Panc1 (cell line): ENCODE measurements at regions not wholly inside any gene's neighbourhood (a gene's known extent, or its start where the extent isn't known, plus 50 kb on each side); places are given as distances from the start of the nearest gene placed in this dataset.

Source experiments
- ATAC-seq: fragments of 200-7000 bp; cut with Tn5 transposase; 2 replicates; pipeline ENCODE4 v1.9.1; 2020; ENCODE audit warnings: mild to moderate bottlenecking, moderate library complexity
- BruUV-seq: library from RNA; stranded (reverse); fragments of 400-500 nt; replicated peaks from 2 replicates; lab custom pipeline; 2021; lab: Mats Ljungman, UMichigan
- CTCF ChIA-PET: fragments of 300-600 bp; sonication (Branson Sonifier 250); formaldehyde crosslinking; loops from one replicate; lab custom pipeline; 2022; ENCODE audit warnings: antibody characterized with exemption; lab: Charles Lee
- POLR2A ChIA-PET: fragments of 300-600 bp; sonication (Branson Sonifier 250); formaldehyde crosslinking; loops from one replicate; lab custom pipeline; 2022; ENCODE audit warnings: antibody characterized with exemption; lab: Charles Lee
- DNase-seq: peaks from one replicate; pipeline ENCODE4 v3.0.0-alpha.2; 2010; ENCODE audit warnings: low read depth, low spot score
- H3K27ac ChIP-seq: 2 replicates; pipeline ENCODE4 v1.5.1; 2011; ENCODE audit warnings: mild to moderate bottlenecking, low read length, inconsistent platforms
- H3K27me3 ChIP-seq: fragments of 200-500 bp; sonication (Bioruptor generic); 2 replicates; pipeline ENCODE4 v1.6.0; 2014; ENCODE audit warnings: low read length, inconsistent platforms; ENCODE audit not compliant: control insufficient read depth, insufficient read depth
- H3K36me3 ChIP-seq: fragments of 200-500 bp; sonication (Bioruptor generic); 2 replicates; pipeline ENCODE4 v1.5.1; 2014; ENCODE audit warnings: inconsistent platforms, mild to moderate bottlenecking, low read length, moderate library complexity; ENCODE audit not compliant: control insufficient read depth, insufficient read depth
- H3K4me1 ChIP-seq: 2 replicates; pipeline ENCODE4 v1.5.1; 2011; ENCODE audit warnings: inconsistent platforms, mild to moderate bottlenecking, low read length, moderate library complexity; ENCODE audit not compliant: control insufficient read depth, insufficient read depth
- H3K4me3 ChIP-seq, 2 experiments: 2 replicates each; pipeline ENCODE4 v1.5.1; 2011 to 2012; ENCODE audit warnings: low read depth in 2 of 2, low read length in 2 of 2, mild to moderate bottlenecking in 2 of 2, inconsistent platforms in 1 of 2, moderate library complexity in 1 of 2
- H3K9me3 ChIP-seq: fragments of 200-500 bp; sonication (Bioruptor generic); 2 replicates; pipeline ENCODE4 v1.5.1; 2014; ENCODE audit warnings: low read depth, mild to moderate bottlenecking, inconsistent platforms, low read length, moderate library complexity; ENCODE audit not compliant: control insufficient read depth, insufficient read depth
- POLR2AphosphoS5 ChIP-seq: IDR thresholded peaks from 2 replicates; pipeline ENCODE4 v1.6.1; 2012; ENCODE audit warnings: mild to moderate bottlenecking, low read depth, low read length, moderate library complexity
- SIN3A ChIP-seq: IDR thresholded peaks from 2 replicates; pipeline ENCODE4 v1.6.1; 2012; ENCODE audit warnings: low read depth, mild to moderate bottlenecking, low read length, moderate library complexity, borderline replicate concordance; ENCODE audit not compliant: insufficient read depth
- TCF7L2 ChIP-seq: IDR thresholded peaks from 2 replicates; pipeline ENCODE4 v1.6.1; 2011; ENCODE audit warnings: mild to moderate bottlenecking, low read depth, low read length, inconsistent platforms
- in situ Hi-C: cut with HindIII; loops from 2 replicates; pipeline ENCODE4 v1.10.0; 2016; ENCODE audit warnings: low sequenced_read_pairs, low pct_unique_long_range_greater_than_20kb
- intact Hi-C: fragments of 100-400 bp; cut with micrococcal nuclease; formaldehyde crosslinking; loops from one replicate; pipeline ENCODE4 v1.10.0; 2022; ENCODE audit not compliant: unreplicated experiment
- TF ChIP-seq, protein P1 (sequence below), 2 experiments: IDR thresholded peaks; 2 replicates each; pipeline ENCODE4 v1.6.1; 2011 to 2012; ENCODE audit warnings: low read depth in 2 of 2, control low read depth in 1 of 2, low read length in 1 of 2, mild to moderate bottlenecking in 1 of 2, moderate library complexity in 1 of 2; ENCODE audit not compliant: insufficient read depth in 1 of 2
- TF ChIP-seq, protein P2 (sequence below): fragments of 450-650 bp; IDR thresholded peaks from 2 replicates; pipeline ENCODE4 v1.5.1; 2017; ENCODE audit warnings: mild to moderate bottlenecking

DNA sequence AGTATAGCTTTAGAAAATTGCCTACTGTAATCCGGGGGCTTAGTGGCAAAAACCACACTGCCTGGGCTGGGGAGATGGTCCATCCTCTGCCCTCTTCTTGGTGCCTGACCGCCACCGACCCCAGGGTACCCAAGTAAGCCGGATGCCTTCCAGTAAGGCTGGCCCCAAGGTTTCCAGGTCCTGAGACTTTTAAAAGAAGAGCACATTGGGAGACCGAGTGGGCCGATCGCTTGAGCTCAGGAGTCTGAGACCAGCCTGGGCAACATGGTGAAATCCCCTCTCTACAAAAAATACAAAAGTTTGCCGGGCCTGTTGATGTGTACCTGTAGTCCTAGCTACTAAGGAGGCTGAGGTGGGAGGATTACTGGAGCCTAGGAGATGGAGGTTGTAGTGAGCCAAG, 406.7 kb upstream of the IRX4 start:
- no TSS peak for BruUV-seq
- in situ Hi-C loops = no loop called here
- ATAC-seq (no peak), DNase-seq (no peak)
- intact Hi-C loops = no loop called here
- Histone ChIP-seq H3K27me3 (no peaks in the 10 kb centered on the region), H3K4me3 (no peak overlapping the region), H3K36me3 (no peaks in the 10 kb centered on the region), H3K9me3 (no peaks in the 10 kb centered on the region), H3K27ac (no peak overlapping the region), H3K4me1 (no peaks in the 10 kb centered on the region)
- TF ChIP-seq, protein P1, sequence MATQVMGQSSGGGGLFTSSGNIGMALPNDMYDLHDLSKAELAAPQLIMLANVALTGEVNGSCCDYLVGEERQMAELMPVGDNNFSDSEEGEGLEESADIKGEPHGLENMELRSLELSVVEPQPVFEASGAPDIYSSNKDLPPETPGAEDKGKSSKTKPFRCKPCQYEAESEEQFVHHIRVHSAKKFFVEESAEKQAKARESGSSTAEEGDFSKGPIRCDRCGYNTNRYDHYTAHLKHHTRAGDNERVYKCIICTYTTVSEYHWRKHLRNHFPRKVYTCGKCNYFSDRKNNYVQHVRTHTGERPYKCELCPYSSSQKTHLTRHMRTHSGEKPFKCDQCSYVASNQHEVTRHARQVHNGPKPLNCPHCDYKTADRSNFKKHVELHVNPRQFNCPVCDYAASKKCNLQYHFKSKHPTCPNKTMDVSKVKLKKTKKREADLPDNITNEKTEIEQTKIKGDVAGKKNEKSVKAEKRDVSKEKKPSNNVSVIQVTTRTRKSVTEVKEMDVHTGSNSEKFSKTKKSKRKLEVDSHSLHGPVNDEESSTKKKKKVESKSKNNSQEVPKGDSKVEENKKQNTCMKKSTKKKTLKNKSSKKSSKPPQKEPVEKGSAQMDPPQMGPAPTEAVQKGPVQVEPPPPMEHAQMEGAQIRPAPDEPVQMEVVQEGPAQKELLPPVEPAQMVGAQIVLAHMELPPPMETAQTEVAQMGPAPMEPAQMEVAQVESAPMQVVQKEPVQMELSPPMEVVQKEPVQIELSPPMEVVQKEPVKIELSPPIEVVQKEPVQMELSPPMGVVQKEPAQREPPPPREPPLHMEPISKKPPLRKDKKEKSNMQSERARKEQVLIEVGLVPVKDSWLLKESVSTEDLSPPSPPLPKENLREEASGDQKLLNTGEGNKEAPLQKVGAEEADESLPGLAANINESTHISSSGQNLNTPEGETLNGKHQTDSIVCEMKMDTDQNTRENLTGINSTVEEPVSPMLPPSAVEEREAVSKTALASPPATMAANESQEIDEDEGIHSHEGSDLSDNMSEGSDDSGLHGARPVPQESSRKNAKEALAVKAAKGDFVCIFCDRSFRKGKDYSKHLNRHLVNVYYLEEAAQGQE (IDR thresholded peaks at IDR 0.05; ENCODE audit: insufficient read depth in 1 of 2, low read depth in 2 of 2, low read length in 1 of 2) = no peak
- TF ChIP-seq TCF7L2 = no peak
- TF ChIP-seq, protein P2, sequence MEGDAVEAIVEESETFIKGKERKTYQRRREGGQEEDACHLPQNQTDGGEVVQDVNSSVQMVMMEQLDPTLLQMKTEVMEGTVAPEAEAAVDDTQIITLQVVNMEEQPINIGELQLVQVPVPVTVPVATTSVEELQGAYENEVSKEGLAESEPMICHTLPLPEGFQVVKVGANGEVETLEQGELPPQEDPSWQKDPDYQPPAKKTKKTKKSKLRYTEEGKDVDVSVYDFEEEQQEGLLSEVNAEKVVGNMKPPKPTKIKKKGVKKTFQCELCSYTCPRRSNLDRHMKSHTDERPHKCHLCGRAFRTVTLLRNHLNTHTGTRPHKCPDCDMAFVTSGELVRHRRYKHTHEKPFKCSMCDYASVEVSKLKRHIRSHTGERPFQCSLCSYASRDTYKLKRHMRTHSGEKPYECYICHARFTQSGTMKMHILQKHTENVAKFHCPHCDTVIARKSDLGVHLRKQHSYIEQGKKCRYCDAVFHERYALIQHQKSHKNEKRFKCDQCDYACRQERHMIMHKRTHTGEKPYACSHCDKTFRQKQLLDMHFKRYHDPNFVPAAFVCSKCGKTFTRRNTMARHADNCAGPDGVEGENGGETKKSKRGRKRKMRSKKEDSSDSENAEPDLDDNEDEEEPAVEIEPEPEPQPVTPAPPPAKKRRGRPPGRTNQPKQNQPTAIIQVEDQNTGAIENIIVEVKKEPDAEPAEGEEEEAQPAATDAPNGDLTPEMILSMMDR = no peak
- no peak for TF ChIP-seq POLR2AphosphoS5
- no peak for TF ChIP-seq SIN3A
- POLR2A ChIA-PET = no interaction called here
- CTCF ChIA-PET = no interaction called here

DNA sequence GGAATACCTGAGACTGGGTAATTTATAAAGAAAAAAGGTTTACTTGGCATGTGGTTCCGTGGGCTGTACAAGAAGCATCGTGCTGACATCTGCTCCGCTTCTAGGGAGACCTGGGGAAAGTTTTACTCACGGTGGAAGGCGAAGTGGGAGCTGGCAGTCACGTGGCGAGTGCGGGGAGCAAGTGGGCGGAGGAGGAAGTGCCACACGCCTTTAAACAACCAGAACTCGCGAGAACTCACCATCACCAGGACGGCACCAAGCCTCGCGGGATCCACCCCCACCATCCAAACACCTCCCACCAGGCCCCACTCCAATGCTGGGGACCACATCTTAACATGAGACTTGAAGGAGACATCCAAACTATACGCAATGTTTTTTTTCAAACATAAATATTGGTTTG, 406.2 kb upstream of the IRX4 start:
- in situ Hi-C loops = no loop called here
- Histone ChIP-seq H3K4me1 (no peaks in the 10 kb centered on the region), H3K4me3 (no peak overlapping the region), H3K27me3 (no peaks in the 10 kb centered on the region), H3K9me3 (no peaks in the 10 kb centered on the region), H3K27ac (no peak overlapping the region), H3K36me3 (no peaks in the 10 kb centered on the region)
- intact Hi-C loops = no loop called here
- DNase-seq (no peak), ATAC-seq (no peak)
- BruUV-seq = no TSS peak
- ChIA-PET POLR2A (no interaction called here), CTCF (no interaction called here)
- TF ChIP-seq TCF7L2 (no peak), SIN3A (no peak), POLR2AphosphoS5 (no peak)
- TF ChIP-seq, protein P1 (IDR thresholded peaks at IDR 0.05; ENCODE audit: insufficient read depth in 1 of 2, low read depth in 2 of 2, low read length in 1 of 2) = no peak
- TF ChIP-seq, protein P2 = no peak
